ENCODE measurements at regions not wholly inside any gene's neighbourhood (a gene's known extent, or its start where the extent isn't known, plus 50 kb on each side); places are given as distances from the start of the nearest gene placed in this dataset.

DNA sequence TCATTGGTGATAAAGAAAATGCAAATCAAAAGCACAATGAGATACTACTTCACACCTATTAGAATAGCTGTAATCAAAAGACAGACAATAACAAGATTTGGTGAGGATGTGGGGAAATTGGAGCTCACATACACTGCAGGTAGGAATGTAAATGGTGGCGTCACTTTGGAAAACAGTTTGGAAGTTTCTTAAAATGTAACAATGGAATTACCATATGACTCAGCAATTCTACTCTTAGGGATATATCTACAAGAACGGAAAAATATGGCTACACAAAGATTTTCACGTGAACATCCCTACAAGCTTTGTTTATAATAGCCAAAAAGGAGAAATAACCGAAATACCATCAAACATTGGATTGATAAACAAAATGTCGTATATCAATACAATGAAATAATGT lies 270.4 kb downstream of the DOK5 start:
- no peaks in the 10 kb centered on the region for H3K36me3 ChIP-seq (ENCODE audit: control insufficient read depth, insufficient read depth, low read length)
- no peak for FAIRE-seq
- H3K27me3 ChIP-seq (ENCODE audit: control insufficient read depth, insufficient read depth, low read length), result no peaks in the 10 kb centered on the region
- DNase-seq (ENCODE audit: low read depth), result no peak
- TF ChIP-seq, protein P1, sequence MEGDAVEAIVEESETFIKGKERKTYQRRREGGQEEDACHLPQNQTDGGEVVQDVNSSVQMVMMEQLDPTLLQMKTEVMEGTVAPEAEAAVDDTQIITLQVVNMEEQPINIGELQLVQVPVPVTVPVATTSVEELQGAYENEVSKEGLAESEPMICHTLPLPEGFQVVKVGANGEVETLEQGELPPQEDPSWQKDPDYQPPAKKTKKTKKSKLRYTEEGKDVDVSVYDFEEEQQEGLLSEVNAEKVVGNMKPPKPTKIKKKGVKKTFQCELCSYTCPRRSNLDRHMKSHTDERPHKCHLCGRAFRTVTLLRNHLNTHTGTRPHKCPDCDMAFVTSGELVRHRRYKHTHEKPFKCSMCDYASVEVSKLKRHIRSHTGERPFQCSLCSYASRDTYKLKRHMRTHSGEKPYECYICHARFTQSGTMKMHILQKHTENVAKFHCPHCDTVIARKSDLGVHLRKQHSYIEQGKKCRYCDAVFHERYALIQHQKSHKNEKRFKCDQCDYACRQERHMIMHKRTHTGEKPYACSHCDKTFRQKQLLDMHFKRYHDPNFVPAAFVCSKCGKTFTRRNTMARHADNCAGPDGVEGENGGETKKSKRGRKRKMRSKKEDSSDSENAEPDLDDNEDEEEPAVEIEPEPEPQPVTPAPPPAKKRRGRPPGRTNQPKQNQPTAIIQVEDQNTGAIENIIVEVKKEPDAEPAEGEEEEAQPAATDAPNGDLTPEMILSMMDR (IDR thresholded peaks at IDR 0.05; ENCODE audit: insufficient read depth, low read length, severe bottlenecking), result no peak
- H3K4me3 ChIP-seq (ENCODE audit: low read depth, low read length), result no peak overlapping the region

- no peaks in the 10 kb centered on the region for H3K27me3 ChIP-seq (ENCODE audit: control insufficient read depth, insufficient read depth, low read length)
- DNase-seq (ENCODE audit: low read depth) (no peak), FAIRE-seq (no peak)
- H3K4me3 ChIP-seq (ENCODE audit: low read depth, low read length), result no peak overlapping the region
- H3K36me3 ChIP-seq (ENCODE audit: control insufficient read depth, insufficient read depth, low read length), result no peaks in the 10 kb centered on the region
- TF ChIP-seq, protein P1 (IDR thresholded peaks at IDR 0.05; ENCODE audit: insufficient read depth, low read length, severe bottlenecking), result no peak
These were observed 268.7 kb downstream of the DOK5 start for GRCh38 chr20:54744097-54744496.

GRCh38 chr20:54742193-54742592 lies 266.8 kb downstream of the DOK5 start:
- H3K27me3 ChIP-seq (ENCODE audit: control insufficient read depth, insufficient read depth, low read length), result no peaks in the 10 kb centered on the region
- H3K4me3 ChIP-seq (ENCODE audit: low read depth, low read length), result no peak overlapping the region
- H3K36me3 ChIP-seq (ENCODE audit: control insufficient read depth, insufficient read depth, low read length), result no peaks in the 10 kb centered on the region
- FAIRE-seq (no peak), DNase-seq (ENCODE audit: low read depth) (no peak)
- TF ChIP-seq, protein P1 (IDR thresholded peaks at IDR 0.05; ENCODE audit: insufficient read depth, low read length, severe bottlenecking), result no peak

DNA sequence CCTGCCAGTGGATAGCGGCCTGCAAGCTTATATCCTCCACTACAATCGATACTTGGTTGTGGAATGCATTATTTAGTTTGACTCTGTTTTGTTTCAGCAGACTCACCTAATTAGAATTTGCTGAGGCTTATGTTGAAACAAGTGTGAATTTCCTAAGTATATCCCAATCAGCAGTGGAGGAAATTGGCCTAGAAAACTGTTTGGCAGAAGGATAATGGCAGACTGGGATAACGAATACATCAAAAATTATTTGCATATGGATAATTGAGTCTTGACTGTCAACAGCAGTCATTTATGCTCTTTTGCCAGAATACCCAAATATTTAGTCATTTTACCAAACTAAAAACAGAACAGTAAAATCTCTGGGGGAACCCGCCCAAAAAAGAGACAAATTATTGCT lies 261.0 kb downstream of the DOK5 start:
- DNase-seq (ENCODE audit: low read depth), result no peak
- no peaks in the 10 kb centered on the region for H3K36me3 ChIP-seq (ENCODE audit: control insufficient read depth, insufficient read depth, low read length)
- no peak overlapping the region for H3K4me3 ChIP-seq (ENCODE audit: low read depth, low read length)
- H3K27me3 ChIP-seq (ENCODE audit: control insufficient read depth, insufficient read depth, low read length), result no peaks in the 10 kb centered on the region
- TF ChIP-seq, protein P1 (IDR thresholded peaks at IDR 0.05; ENCODE audit: insufficient read depth, low read length, severe bottlenecking), result no peak
- no peak for FAIRE-seq

DNA sequence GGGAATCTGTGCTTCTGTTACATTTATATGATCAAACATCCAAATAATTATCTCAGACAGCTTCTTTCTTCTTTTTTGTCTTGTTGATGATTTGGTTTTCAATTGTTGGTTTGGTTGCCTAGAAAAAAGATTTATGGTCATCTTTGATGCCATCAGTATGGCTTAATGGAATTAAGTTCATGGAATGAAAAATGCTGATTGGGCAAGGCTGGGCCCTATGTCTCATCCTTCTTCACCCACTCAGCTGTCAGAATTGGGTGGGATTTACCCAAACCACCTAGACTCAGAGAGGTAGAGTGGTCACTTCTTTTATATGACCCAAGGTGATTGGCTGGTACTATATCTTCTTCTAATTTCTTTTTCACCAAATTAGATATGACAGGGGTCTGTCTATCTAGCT lies 258.3 kb downstream of the DOK5 start:
- H3K36me3 ChIP-seq (ENCODE audit: control insufficient read depth, insufficient read depth, low read length), result no peaks in the 10 kb centered on the region
- TF ChIP-seq, protein P1 (IDR thresholded peaks at IDR 0.05; ENCODE audit: insufficient read depth, low read length, severe bottlenecking), result no peak
- no peak overlapping the region for H3K4me3 ChIP-seq (ENCODE audit: low read depth, low read length)
- H3K27me3 ChIP-seq (ENCODE audit: control insufficient read depth, insufficient read depth, low read length), result no peaks in the 10 kb centered on the region
- FAIRE-seq (peak; percentile 36), DNase-seq (ENCODE audit: low read depth) (no peak)

GRCh38 chr20:54727490-54727889 lies 252.1 kb downstream of the DOK5 start:
- Histone ChIP-seq H3K4me3 (ENCODE audit: low read depth, low read length) (no peak overlapping the region), H3K36me3 (ENCODE audit: control insufficient read depth, insufficient read depth, low read length) (no peaks in the 10 kb centered on the region), H3K27me3 (ENCODE audit: control insufficient read depth, insufficient read depth, low read length) (no peaks in the 10 kb centered on the region)
- TF ChIP-seq, protein P1 (IDR thresholded peaks at IDR 0.05; ENCODE audit: insufficient read depth, low read length, severe bottlenecking), result no peak
- DNase-seq (ENCODE audit: low read depth) (no peak), FAIRE-seq (no peak)

All from bronchial epithelial cell (primary cell).